Adrenal gland (tissue), 5 donors: ENCODE measurements at regions not wholly inside any gene's neighbourhood (a gene's known extent, or its start where the extent isn't known, plus 50 kb on each side); places are given as distances from the start of the nearest gene placed in this dataset.

Source experiments
- POLR2A ChIP-seq, 2 donors: fragments of 450-650 bp; IDR thresholded peaks; one replicate each; pipeline ENCODE4 v1.6.1; 2017; ENCODE audit warnings: antibody characterized with exemption in 2 of 2, mild to moderate bottlenecking in 2 of 2, moderate library complexity in 1 of 2
- TF ChIP-seq, protein P1 (sequence below), 6 experiments: fragments of 450-650 bp in 4 of 6; fragments of 200-600 bp in 2 of 6; sonication (generic) in 1 of 6; IDR thresholded peaks; 1 replicate in 5 of 6; 2 replicates in 1 of 6; pipeline versions ENCODE4 v1.5.1 to v1.8.0; 2016 to 2021; ENCODE audit warnings: antibody characterized with exemption in 6 of 6, mild to moderate bottlenecking in 2 of 6, moderate library complexity in 1 of 6
- donor health status: DM: no; HTN: no; CAD: no.

DNA sequence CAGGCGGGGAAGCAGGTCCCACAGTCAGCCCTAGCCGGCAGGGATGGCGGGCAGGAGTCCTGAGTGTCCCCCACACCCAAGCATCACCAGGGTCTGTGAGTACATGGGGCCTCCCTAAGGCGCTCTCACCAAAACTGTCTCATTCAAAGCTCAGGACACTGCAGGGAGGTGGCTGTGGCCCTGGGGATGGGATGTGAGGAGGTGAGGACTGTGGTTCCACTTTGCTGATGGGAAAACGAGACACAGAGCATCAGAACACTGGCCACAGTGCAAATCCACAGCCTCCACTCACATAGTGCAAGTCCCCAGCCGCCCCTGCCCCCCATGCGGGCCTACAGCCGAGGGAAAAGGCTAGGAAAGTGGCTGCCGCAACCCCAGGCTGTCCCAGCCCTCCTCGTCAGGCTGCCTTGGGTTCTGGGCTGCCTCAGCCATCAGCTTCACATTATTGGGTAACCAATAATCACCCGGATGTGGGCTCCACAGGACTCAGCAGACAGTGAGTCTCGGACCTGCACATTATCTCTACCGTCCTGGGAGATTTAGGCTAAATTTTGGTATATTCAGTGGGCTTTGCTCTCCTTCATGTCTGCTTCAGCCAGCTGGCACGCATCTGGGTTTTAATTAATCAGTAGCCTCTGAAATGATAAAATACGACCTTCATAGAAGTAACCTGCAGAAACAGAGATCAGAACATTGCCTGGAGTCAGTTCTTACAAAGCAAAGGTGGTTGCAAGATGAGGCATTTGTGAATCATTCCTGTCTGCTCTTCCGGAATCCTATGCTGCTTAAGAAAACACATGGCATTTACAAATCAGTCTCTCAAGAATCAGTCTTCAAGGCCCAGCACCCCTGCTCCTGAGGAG is 77.0 kb downstream of the SOX1 start:
- TF ChIP-seq, protein P1, sequence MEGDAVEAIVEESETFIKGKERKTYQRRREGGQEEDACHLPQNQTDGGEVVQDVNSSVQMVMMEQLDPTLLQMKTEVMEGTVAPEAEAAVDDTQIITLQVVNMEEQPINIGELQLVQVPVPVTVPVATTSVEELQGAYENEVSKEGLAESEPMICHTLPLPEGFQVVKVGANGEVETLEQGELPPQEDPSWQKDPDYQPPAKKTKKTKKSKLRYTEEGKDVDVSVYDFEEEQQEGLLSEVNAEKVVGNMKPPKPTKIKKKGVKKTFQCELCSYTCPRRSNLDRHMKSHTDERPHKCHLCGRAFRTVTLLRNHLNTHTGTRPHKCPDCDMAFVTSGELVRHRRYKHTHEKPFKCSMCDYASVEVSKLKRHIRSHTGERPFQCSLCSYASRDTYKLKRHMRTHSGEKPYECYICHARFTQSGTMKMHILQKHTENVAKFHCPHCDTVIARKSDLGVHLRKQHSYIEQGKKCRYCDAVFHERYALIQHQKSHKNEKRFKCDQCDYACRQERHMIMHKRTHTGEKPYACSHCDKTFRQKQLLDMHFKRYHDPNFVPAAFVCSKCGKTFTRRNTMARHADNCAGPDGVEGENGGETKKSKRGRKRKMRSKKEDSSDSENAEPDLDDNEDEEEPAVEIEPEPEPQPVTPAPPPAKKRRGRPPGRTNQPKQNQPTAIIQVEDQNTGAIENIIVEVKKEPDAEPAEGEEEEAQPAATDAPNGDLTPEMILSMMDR (IDR thresholded peaks at IDR 0.05): no peak
- no peak for TF ChIP-seq POLR2A (IDR thresholded peaks at IDR 0.05)
